GM12878 (cell line): ENCODE measurements at regions not wholly inside any gene's neighbourhood (a gene's known extent, or its start where the extent isn't known, plus 50 kb on each side); places are given as distances from the start of the nearest gene placed in this dataset.

Source experiments
- ATAC-seq: fragments of 200-7000 bp; cut with Tn5 transposase; 3 replicates; pipeline ENCODE4 v1.9.1; 2020; ENCODE audit warnings: mild to moderate bottlenecking, moderate library complexity
- BruUV-seq: library from RNA; stranded (reverse); fragments of 400-500 nt; replicated peaks from 2 replicates; lab custom pipeline; 2021; lab: Mats Ljungman, UMichigan
- CTCF ChIA-PET: fragments of 300-600 bp; sonication (Branson Sonifier 250); formaldehyde crosslinking; extraction: SDS; loops from one replicate; lab custom pipeline; 2021; ENCODE audit warnings: inconsistent platforms; lab: Yijun Ruan, JAX
- POLR2A ChIA-PET: fragments of 350-600 bp; formaldehyde crosslinking; extraction: SDS; loops from one replicate; lab custom pipeline; 2021; ENCODE audit warnings: inconsistent platforms; lab: Charles Lee
- RAD21 ChIA-PET: fragments of 300-600 bp; sonication (Branson Sonifier 250); formaldehyde crosslinking; loops from one replicate; lab custom pipeline; 2023; ENCODE audit warnings: antibody characterized with exemption; ENCODE audit not compliant: unreplicated experiment; lab: Charles Lee
- SMC1A ChIA-PET: fragments of 300-600 bp; sonication (Branson Sonifier 250); formaldehyde crosslinking; loops from one replicate; lab custom pipeline; 2023; ENCODE audit not compliant: unreplicated experiment, uncharacterized antibody; lab: Charles Lee
- DNase-seq: peaks from one replicate; pipeline ENCODE4 v3.0.0-alpha.2; 2011; ENCODE audit warnings: low read depth, low spot score
- FAIRE-seq: peaks from 3 replicates; lab custom pipeline; 2011; peaks lifted over from hg19 to GRCh38; lab: Jason Lieb, UNC
- H2AFZ ChIP-seq: 2 replicates; pipeline ENCODE4 v1.6.0; 2011; ENCODE audit warnings: low read depth, low read length, control low read depth; ENCODE audit not compliant: control insufficient read depth
- H3K27ac ChIP-seq: 2 replicates; pipeline ENCODE4 v1.5.1; 2011; ENCODE audit warnings: control low read depth; ENCODE audit not compliant: control insufficient read depth, insufficient read depth
- H3K27me3 ChIP-seq, 2 experiments: replicated peaks in 1 of 2; 2 replicates each; pipeline versions ENCODE4 v1.6.0 to v1.6.1; 2011; ENCODE audit warnings: low read length in 1 of 2; ENCODE audit not compliant: control insufficient read depth in 2 of 2, insufficient read depth in 2 of 2
- H3K36me3 ChIP-seq, 2 experiments: 2 replicates each; pipeline ENCODE4 v1.5.1; 2011; ENCODE audit warnings: low read length in 1 of 2; ENCODE audit not compliant: control insufficient read depth in 2 of 2, insufficient read depth in 2 of 2
- H3K4me1 ChIP-seq: 2 replicates; pipeline ENCODE4 v1.6.1; 2011; ENCODE audit warnings: mild to moderate bottlenecking, low read length, moderate library complexity, mixed read lengths; ENCODE audit not compliant: control insufficient read depth, insufficient read depth
- H3K4me2 ChIP-seq: 2 replicates; pipeline ENCODE4 v1.6.0; 2011; ENCODE audit warnings: control low read depth; ENCODE audit not compliant: control insufficient read depth, insufficient read depth
- H3K4me3 ChIP-seq: fragments of 200-600 bp; sonication (generic); 2 replicates; pipeline ENCODE4 v1.5.1; 2016
- H3K79me2 ChIP-seq: 2 replicates; pipeline ENCODE4 v1.6.0; 2011; ENCODE audit warnings: low read length; ENCODE audit not compliant: control insufficient read depth, insufficient read depth
- H3K9ac ChIP-seq: 2 replicates; pipeline ENCODE4 v1.8.0; 2011; ENCODE audit warnings: low read length, control low read depth, mixed read lengths; ENCODE audit not compliant: control insufficient read depth, insufficient read depth
- H3K9me3 ChIP-seq: replicated peaks from 3 replicates; pipeline ENCODE4 v1.5.1; 2011; ENCODE audit warnings: mild to moderate bottlenecking, low read length; ENCODE audit not compliant: control insufficient read depth, insufficient read depth
- H4K20me1 ChIP-seq: 2 replicates; pipeline ENCODE4 v1.6.0; 2011; ENCODE audit not compliant: control insufficient read depth, insufficient read depth
- BRCA1 ChIP-seq: IDR thresholded peaks from 2 replicates; pipeline ENCODE4 v1.6.1; 2011; ENCODE audit warnings: low read depth, low read length, improper control_type of control experiment
- CBX5 ChIP-seq: sonication (generic); IDR thresholded peaks from 2 replicates; pipeline ENCODE4 v1.6.1; 2016; ENCODE audit warnings: low read depth, moderate library complexity, mild to moderate bottlenecking, inconsistent platforms
- MEF2B ChIP-seq: fragments of 450-650 bp; IDR thresholded peaks from 2 replicates; pipeline ENCODE4 v1.6.1; 2018; ENCODE audit warnings: mild to moderate bottlenecking, moderate library complexity; ENCODE audit not compliant: partially characterized antibody, poor library complexity, severe bottlenecking
- NFIC ChIP-seq: IDR thresholded peaks from 2 replicates; pipeline ENCODE4 v1.6.1; 2012; ENCODE audit warnings: low read depth, mild to moderate bottlenecking, inconsistent platforms, low read length, moderate library complexity
- NFXL1 ChIP-seq: fragments of 450-650 bp; IDR thresholded peaks from 2 replicates; pipeline ENCODE4 v1.6.1; 2017; ENCODE audit warnings: antibody characterized with exemption, mild to moderate bottlenecking, borderline replicate concordance
- NFYB ChIP-seq: IDR thresholded peaks from 2 replicates; pipeline ENCODE4 v1.6.1; 2011; ENCODE audit warnings: low read depth, mild to moderate bottlenecking, low read length, improper control_type of control experiment, moderate library complexity; ENCODE audit not compliant: insufficient read depth
- NR2C1 ChIP-seq: fragments of 450-650 bp; IDR thresholded peaks from 2 replicates; pipeline ENCODE4 v1.6.1; 2017; ENCODE audit warnings: antibody characterized with exemption, mild to moderate bottlenecking, moderate library complexity
- PAX5 ChIP-seq: IDR thresholded peaks from 2 replicates; pipeline ENCODE4 v1.6.1; 2011; ENCODE audit warnings: low read depth, low read length, borderline replicate concordance
- PML ChIP-seq: IDR thresholded peaks from 2 replicates; pipeline ENCODE4 v1.6.1; 2012; ENCODE audit warnings: low read length, inconsistent platforms
- RFX5 ChIP-seq: IDR thresholded peaks from 2 replicates; pipeline ENCODE4 v1.6.1; 2011; ENCODE audit warnings: low read depth, low read length, improper control_type of control experiment
- TARDBP ChIP-seq: IDR thresholded peaks from 2 replicates; pipeline ENCODE4 v1.6.1; 2016; ENCODE audit warnings: borderline replicate concordance
- ZNF274 ChIP-seq: IDR thresholded peaks from one replicate; pipeline ENCODE4 v1.8.0; 2011; ENCODE audit not compliant: insufficient read length, insufficient read depth
- WGBS: methylation state at CpG from one replicate; pipeline ENCODE4 v1.1.6; 2016; ENCODE audit warnings: low lambda C conversion rate; ENCODE audit not compliant: insufficient replicate concordance, insufficient coverage; ENCODE audit errors: missing lambda C conversion rate; 5-methylcytosine and 5-hydroxymethylcytosine counted together
- in situ Hi-C: fragments of 300-500 bp; cut with MboI; formaldehyde crosslinking; loops from 9 replicates; pipeline ENCODE4 v1.14.3; 2018; ENCODE audit warnings: mixed read lengths
- intact Hi-C: fragments of 100-400 bp; cut with micrococcal nuclease; formaldehyde crosslinking; loops from one replicate; pipeline ENCODE4 v1.14.2; 2022; ENCODE audit not compliant: unreplicated experiment
- TF ChIP-seq, protein P1 (sequence below): fragments of 450-650 bp; IDR thresholded peaks from 2 replicates; pipeline ENCODE4 v1.6.1; 2017; ENCODE audit warnings: mild to moderate bottlenecking, moderate library complexity
- TF ChIP-seq, protein P2 (sequence below): IDR thresholded peaks from 2 replicates; pipeline ENCODE4 v1.6.1; 2011; ENCODE audit warnings: mild to moderate bottlenecking, low read depth, low read length, moderate library complexity; ENCODE audit not compliant: insufficient replicate concordance

DNA sequence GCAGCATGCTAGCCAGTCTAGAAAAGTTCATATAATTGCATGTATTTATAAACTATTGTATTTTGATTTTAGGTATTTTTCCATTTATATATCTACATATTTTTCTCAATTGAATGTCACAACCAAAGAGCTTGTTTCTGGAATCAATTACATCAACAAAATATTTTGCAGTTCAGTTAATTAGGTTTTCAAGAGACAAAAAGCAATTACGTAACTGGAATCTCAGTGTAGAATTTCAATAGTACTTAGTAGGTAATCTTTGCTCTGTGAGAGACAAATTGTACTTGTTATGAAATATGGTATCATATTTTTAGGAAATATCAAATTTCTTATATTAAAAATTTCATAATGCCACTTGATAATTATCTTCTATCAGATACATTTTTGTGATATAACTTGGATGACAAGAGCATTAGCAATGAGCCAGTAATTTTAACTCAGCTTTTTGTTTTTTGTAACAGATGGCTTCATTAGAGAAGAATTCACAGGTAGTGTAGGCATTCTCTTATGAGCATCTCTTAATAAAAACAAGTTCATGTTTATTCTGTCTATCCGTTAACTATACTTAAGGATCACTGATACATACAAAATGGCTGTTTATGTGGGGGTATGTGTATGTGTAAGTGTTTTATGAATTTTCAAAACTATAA lies 774.7 kb downstream of the C12orf50 start (continued):
- TF ChIP-seq, protein P1, sequence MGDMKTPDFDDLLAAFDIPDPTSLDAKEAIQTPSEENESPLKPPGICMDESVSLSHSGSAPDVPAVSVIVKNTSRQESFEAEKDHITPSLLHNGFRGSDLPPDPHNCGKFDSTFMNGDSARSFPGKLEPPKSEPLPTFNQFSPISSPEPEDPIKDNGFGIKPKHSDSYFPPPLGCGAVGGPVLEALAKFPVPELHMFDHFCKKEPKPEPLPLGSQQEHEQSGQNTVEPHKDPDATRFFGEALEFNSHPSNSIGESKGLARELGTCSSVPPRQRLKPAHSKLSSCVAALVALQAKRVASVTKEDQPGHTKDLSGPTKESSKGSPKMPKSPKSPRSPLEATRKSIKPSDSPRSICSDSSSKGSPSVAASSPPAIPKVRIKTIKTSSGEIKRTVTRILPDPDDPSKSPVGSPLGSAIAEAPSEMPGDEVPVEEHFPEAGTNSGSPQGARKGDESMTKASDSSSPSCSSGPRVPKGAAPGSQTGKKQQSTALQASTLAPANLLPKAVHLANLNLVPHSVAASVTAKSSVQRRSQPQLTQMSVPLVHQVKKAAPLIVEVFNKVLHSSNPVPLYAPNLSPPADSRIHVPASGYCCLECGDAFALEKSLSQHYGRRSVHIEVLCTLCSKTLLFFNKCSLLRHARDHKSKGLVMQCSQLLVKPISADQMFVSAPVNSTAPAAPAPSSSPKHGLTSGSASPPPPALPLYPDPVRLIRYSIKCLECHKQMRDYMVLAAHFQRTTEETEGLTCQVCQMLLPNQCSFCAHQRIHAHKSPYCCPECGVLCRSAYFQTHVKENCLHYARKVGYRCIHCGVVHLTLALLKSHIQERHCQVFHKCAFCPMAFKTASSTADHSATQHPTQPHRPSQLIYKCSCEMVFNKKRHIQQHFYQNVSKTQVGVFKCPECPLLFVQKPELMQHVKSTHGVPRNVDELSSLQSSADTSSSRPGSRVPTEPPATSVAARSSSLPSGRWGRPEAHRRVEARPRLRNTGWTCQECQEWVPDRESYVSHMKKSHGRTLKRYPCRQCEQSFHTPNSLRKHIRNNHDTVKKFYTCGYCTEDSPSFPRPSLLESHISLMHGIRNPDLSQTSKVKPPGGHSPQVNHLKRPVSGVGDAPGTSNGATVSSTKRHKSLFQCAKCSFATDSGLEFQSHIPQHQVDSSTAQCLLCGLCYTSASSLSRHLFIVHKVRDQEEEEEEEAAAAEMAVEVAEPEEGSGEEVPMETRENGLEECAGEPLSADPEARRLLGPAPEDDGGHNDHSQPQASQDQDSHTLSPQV = no peak
- TF ChIP-seq ZNF274 (no peak), NR2C1 (no peak), MEF2B (no peak), RFX5 (no peak), NFIC (no peak), TARDBP (no peak)

DNA sequence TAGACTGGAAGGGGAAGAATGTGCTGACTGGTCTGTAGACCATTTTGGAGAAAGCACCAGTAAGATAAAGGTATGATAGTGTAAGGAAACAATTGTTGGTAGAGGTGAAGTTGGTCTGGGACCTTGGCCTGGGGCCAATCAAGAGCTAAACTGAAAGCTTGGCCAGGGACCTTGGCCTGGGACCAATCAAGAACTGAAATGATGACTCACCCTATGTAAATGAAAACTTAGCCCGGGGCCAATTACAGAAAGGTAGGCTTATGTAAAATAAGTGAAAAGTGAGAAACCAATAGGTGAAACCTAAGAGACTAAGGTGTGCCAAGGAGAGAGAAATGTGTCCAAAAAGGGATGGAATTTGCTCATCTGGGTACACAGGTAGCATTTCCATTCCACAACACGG lies 776.0 kb downstream of the C12orf50 start:
- no peaks in the 10 kb centered on the region for H3K27me3 ChIP-seq
- TF ChIP-seq, protein P2, sequence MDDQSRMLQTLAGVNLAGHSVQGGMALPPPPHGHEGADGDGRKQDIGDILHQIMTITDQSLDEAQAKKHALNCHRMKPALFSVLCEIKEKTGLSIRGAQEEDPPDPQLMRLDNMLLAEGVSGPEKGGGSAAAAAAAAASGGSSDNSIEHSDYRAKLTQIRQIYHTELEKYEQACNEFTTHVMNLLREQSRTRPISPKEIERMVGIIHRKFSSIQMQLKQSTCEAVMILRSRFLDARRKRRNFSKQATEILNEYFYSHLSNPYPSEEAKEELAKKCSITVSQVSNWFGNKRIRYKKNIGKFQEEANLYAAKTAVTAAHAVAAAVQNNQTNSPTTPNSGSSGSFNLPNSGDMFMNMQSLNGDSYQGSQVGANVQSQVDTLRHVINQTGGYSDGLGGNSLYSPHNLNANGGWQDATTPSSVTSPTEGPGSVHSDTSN = no peak
- no peak for TF ChIP-seq NFYB
- no peak for TF ChIP-seq PML
- TF ChIP-seq CBX5 = no peak
- TF ChIP-seq PAX5 = no peak
- TF ChIP-seq BRCA1 = no peak
- TF ChIP-seq NFXL1 = no peak
- TF ChIP-seq, all 136 proteins: peak for 0
- no peak overlapping the region for H3K4me3 ChIP-seq
- no peak for DNase-seq
- H3K36me3 ChIP-seq = no peaks in the 10 kb centered on the region
- ChIA-PET SMC1A (no interaction called here), RAD21 (no interaction called here), CTCF (no interaction called here), POLR2A (no interaction called here)
- H3K9me3 ChIP-seq = no peaks in the 10 kb centered on the region
- intact Hi-C loops = no loop called here
- in situ Hi-C loops = no loop called here
- H3K4me1 ChIP-seq = no peaks in the 10 kb centered on the region
- H3K9ac ChIP-seq = no peak overlapping the region
- FAIRE-seq = no peak
- H3K27ac ChIP-seq = no peak overlapping the region
- no peak overlapping the region for H2AFZ ChIP-seq
- ATAC-seq = no peak
- no peaks in the 10 kb centered on the region for H3K79me2 ChIP-seq
- H3K4me2 ChIP-seq = no peak overlapping the region
- no peaks in the 10 kb centered on the region for H4K20me1 ChIP-seq
- no TSS peak for BruUV-seq
- WGBS = 41% methylated on average over 2 of the region's 2 CpGs
